GM12891 (cell line): ENCODE measurements at regions not wholly inside any gene's neighbourhood (a gene's known extent, or its start where the extent isn't known, plus 50 kb on each side); places are given as distances from the start of the nearest gene placed in this dataset.

ENCODE experiments used
- DNase-seq: peaks from one replicate; pipeline ENCODE4 v3.0.0; 2011; ENCODE audit warnings: low spot score; ENCODE audit not compliant: insufficient read length
- FAIRE-seq: peaks from 2 replicates; lab custom pipeline; 2011; peaks lifted over from hg19 to GRCh38; lab: Jason Lieb, UNC
- PAX5 ChIP-seq: IDR thresholded peaks from 2 replicates; pipeline ENCODE4 v1.6.1; 2011; ENCODE audit warnings: low read length, moderate library complexity, mild to moderate bottlenecking; ENCODE audit not compliant: insufficient read depth, severe bottlenecking
- POLR2A ChIP-seq: IDR thresholded peaks from 2 replicates; pipeline ENCODE4 v1.6.1; 2011; ENCODE audit warnings: low read depth, low read length, control low read depth
- POLR2AphosphoS5 ChIP-seq: IDR thresholded peaks from 2 replicates; pipeline ENCODE4 v1.6.1; 2011; ENCODE audit warnings: low read depth, low read length, control low read depth
- POU2F2 ChIP-seq: IDR thresholded peaks from 2 replicates; pipeline ENCODE4 v1.6.1; 2011; ENCODE audit warnings: low read depth, mild to moderate bottlenecking, control low read depth, low read length, moderate library complexity
- SPI1 ChIP-seq: IDR thresholded peaks from 2 replicates; pipeline ENCODE4 v1.6.1; 2011; ENCODE audit warnings: low read depth, low read length, control low read depth
- TAF1 ChIP-seq: IDR thresholded peaks from 2 replicates; pipeline ENCODE4 v1.6.1; 2011; ENCODE audit warnings: low read depth, low read length, control low read depth

DNA sequence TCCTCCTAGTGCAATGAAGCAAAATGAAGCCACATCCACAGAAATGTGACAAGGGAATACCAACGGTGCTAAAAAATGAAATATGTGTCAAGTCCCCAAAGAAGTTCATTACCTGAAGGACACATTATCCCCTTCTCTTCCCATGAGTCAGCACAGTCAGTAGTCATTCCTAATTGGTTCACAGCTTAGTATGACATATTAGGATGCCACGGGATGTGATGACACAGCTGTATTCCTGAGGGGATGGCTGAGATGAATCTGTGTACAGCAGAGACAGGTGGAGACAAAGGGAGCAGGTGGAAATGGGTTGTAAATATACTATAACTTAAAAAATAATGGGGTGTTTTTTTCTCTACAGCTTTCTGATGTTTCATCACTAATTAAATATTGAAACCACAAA, 273.4 kb downstream of the ARRDC4 start:
- FAIRE-seq (no peak), DNase-seq (no peak)
- TF ChIP-seq PAX5 (no peak), POLR2AphosphoS5 (no peak), POLR2A (no peak), POU2F2 (no peak), TAF1 (no peak), SPI1 (no peak)

DNA sequence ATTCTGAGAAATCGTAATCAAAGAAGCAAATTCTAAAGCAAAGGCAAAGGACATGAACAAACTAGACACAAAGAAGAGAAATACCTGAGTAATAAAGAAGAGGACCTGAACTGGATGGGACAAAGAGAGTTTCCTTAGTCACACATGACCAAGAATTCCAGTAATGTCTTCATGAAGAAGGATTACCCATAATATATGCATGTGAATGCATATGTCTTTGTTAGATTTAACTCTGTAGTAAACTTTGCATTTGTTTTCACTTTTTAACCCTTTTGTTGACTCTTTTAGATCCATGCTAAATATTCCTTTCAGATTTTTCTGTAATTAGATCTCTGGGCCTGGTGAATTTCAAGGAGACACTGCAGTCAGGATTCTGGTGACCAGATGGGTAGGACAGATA, 279.8 kb downstream of the ARRDC4 start:
- no peak for FAIRE-seq
- no peak for DNase-seq
- TF ChIP-seq SPI1: no peak
- TF ChIP-seq TAF1: no peak
- no peak for TF ChIP-seq POLR2AphosphoS5
- no peak for TF ChIP-seq POLR2A
- TF ChIP-seq PAX5: no peak
- TF ChIP-seq POU2F2: no peak

DNA sequence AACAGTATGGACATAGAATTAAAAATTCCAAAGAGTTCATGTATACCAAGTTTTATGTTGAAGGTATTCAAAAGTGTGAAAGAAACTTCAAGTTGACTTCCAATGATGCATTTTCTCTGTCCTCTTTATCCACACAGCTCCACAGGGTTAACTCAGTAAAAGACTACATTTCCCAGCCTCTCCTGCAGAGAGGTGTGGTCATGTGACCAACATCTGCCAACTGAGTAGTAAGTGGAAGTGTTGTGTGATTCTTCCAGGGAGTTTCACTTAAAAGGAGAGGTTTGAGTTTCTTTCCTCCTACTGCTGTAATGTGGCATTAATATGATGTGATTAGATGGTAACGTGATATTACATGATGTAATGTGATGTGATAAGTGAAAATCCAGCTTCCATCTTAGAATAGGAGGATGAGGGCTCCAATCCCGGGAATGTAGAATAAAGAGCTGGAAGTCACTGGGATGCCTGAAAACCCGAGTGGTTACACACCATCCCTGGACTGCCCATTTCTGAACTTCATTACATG, 280.6 kb downstream of the ARRDC4 start:
- DNase-seq (no peak), FAIRE-seq (no peak)
- TF ChIP-seq SPI1 (no peak), PAX5 (no peak), POU2F2 (no peak), POLR2AphosphoS5 (no peak), POLR2A (no peak), TAF1 (no peak)

DNA sequence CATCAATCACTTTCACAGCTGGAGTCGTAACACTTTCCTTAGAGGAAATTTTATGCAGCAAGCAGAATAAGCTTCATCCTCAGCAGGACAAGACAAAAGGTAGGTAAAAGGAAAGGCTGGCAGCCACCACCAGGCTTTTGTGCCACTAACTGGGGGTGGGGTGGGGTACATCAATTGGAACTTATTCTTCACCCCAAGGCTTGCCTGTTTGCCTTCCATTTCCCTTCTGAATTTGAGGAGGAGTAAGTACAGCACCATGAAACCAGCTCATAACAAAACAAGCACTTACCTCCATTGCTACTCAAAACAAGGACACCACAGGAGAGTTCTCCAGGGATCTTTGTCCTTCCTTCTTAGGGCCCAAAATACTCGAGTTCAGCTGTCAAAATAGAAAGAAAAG, 296.8 kb downstream of the ARRDC4 start:
- no peak for TF ChIP-seq POU2F2
- TF ChIP-seq TAF1: no peak
- no peak for TF ChIP-seq POLR2AphosphoS5
- no peak for TF ChIP-seq SPI1
- no peak for TF ChIP-seq PAX5
- no peak for TF ChIP-seq POLR2A
- FAIRE-seq (no peak), DNase-seq (no peak)

DNA sequence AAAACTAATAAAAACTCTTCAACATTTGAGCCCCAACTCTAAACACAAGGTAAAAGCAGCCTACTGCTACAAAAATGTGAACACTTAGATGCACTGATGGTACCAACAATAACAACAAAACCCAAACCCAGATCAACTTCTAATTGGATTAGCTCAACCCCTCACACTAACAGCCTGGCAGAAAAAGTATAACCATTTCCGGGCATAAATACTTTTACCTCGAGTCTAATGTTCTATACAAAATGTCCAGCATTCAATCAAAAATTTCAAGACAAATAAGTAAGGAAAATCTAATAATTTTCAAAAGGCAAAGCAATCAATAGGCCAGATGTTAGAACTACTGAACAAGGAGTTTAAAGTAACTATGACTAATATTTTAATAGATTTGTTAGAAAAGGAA, 303.3 kb downstream of the ARRDC4 start:
- TF ChIP-seq PAX5: no peak
- FAIRE-seq: no peak

DNA sequence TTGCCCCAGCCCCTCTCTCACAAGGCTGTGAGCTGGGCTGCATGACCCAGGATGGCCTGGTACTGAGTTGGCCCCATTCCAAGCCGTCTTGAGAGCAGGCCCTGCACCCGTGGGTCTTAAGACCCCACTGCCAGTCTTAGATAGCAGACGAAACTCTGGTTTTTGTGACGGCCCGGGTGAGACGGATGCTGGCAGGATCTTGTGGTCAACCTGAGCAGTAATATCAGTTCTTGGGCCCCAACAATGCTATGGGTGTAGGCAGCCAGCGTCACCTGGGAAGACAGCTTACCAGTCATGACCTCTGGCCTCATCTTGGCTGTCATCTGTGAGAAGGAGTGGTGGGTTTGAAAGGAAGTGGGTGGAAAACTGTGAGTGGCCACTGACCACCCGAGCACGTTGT, 305.8 kb downstream of the ARRDC4 start:
- TF ChIP-seq POU2F2 (no peak), PAX5 (no peak), POLR2AphosphoS5 (no peak), POLR2A (no peak), SPI1 (no peak), TAF1 (no peak)
- FAIRE-seq (no peak), DNase-seq (no peak)

More for the DNA sequence above, 303.3 kb downstream of the ARRDC4 start:
- no peak for DNase-seq

DNA sequence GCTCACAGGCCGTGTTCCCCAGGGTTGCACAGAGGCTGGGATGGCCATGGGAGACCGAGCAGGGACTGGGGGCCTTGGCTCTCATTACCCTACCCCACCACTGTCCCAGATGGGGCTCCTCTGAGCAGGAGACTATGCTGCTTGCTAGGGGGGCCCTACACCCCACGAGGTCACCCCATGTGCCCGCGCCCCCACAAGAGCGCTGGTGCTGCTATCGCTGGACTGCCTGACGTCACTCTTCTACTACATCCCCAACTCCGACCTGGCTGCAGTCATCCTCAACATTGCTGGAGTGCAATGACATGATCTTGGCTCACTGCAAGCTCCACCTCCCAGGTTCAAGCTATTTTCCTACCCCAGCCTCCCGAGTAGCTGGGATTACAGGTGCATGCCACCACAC, 307.7 kb downstream of the ARRDC4 start:
- DNase-seq (no peak), FAIRE-seq (no peak)

DNA sequence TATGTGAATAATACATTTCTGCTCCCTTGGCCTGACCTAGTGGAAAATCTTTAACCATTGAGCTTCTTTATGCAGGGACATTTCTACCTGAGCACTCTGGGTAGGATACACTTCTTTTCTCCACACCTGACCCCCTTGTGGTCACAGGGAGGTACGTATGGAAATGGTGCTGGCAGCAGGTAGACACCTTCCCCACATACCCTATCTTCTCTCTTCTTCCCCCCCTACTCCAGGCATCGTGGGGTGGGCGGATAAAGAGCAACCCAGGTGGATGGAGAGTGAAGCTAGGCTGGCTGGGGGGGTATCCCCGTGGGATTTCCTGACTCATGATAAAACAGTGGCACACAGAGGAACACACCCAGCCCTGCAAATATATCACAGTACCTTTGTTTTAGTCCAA, 312.1 kb downstream of the ARRDC4 start:
- DNase-seq (no peak), FAIRE-seq (no peak)
- TF ChIP-seq POLR2A (no peak), PAX5 (no peak), POU2F2 (no peak), SPI1 (no peak), TAF1 (no peak), POLR2AphosphoS5 (no peak)

More for the DNA sequence above, 307.7 kb downstream of the ARRDC4 start:
- no peak for TF ChIP-seq POU2F2
- TF ChIP-seq SPI1: no peak
- TF ChIP-seq PAX5: no peak
- no peak for TF ChIP-seq POLR2AphosphoS5

DNA sequence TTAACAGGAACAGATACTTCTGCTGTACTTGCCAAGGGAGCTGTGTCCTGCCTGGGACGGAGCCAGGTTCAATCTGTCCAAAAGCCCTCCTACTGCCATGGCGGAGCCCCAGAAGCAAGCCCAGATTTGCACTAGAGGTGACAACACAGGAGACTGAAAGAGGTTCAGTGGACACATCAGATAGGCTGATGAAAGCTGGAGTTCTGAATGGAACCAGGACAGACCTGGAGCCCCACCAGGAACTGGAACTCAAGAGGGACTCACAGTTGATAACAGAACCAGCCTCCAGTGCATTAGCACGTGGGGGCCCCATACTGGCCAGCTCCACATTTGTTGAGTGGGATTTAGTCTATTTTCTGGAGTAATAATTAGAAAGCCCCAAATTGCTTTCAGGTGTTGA, 315.5 kb downstream of the ARRDC4 start:
- no peak for TF ChIP-seq PAX5
- no peak for TF ChIP-seq POU2F2
- TF ChIP-seq SPI1: no peak
- no peak for TF ChIP-seq POLR2A
- TF ChIP-seq POLR2AphosphoS5: no peak
- no peak for TF ChIP-seq TAF1
- no peak for FAIRE-seq
- no peak for DNase-seq

DNA sequence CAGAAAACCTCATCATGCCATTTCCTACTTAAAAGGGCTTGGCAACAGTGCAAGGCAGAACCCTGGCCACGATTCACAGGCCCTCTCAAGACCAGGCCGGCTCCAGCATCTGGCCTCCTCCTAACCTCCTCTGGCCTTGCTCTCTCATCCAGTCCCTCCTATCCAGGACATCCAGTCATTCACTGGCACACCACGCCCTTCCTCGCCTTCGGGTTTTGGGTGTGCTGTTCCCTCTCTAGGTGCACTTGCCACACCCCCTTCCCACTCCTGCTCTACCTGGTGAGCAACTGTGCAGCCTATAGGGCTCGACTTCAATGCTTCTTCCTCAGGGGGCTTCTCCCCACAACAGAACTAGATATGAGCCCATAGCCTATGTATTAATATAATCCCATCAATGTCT, 317.1 kb downstream of the ARRDC4 start:
- TF ChIP-seq POLR2A (no peak), POLR2AphosphoS5 (no peak), POU2F2 (no peak), PAX5 (no peak), TAF1 (no peak), SPI1 (no peak)
- FAIRE-seq (no peak), DNase-seq (no peak)
